ENCODE measurements at regions not wholly inside any gene's neighbourhood (a gene's known extent, or its start where the extent isn't known, plus 50 kb on each side); places are given as distances from the start of the nearest gene placed in this dataset.
"Not testable (repeated sequence)": the region's sequence is repeated elsewhere in the genome, so short reads cannot be mapped to it uniquely, and the experiment has no call there.

- no peaks in the 10 kb centered on the region for H3K36me3 ChIP-seq
- intact Hi-C loops (cut with DNase I; ENCODE audit: low total_unique reads): no loop called here
- H3K4me1 ChIP-seq: no peaks in the 10 kb centered on the region
- TF ChIP-seq, protein P1, sequence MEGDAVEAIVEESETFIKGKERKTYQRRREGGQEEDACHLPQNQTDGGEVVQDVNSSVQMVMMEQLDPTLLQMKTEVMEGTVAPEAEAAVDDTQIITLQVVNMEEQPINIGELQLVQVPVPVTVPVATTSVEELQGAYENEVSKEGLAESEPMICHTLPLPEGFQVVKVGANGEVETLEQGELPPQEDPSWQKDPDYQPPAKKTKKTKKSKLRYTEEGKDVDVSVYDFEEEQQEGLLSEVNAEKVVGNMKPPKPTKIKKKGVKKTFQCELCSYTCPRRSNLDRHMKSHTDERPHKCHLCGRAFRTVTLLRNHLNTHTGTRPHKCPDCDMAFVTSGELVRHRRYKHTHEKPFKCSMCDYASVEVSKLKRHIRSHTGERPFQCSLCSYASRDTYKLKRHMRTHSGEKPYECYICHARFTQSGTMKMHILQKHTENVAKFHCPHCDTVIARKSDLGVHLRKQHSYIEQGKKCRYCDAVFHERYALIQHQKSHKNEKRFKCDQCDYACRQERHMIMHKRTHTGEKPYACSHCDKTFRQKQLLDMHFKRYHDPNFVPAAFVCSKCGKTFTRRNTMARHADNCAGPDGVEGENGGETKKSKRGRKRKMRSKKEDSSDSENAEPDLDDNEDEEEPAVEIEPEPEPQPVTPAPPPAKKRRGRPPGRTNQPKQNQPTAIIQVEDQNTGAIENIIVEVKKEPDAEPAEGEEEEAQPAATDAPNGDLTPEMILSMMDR (IDR thresholded peaks at IDR 0.05): no peak
- no peaks in the 10 kb centered on the region for H3K27me3 ChIP-seq
- no peak overlapping the region for H3K27ac ChIP-seq
- no peak overlapping the region for H3K4me3 ChIP-seq
- no peaks in the 10 kb centered on the region for H3K9me3 ChIP-seq
- DNase-seq: no peak
These were observed 1525.6 kb downstream of the REEP3 start for GRCh38 chr10:65046831-65047230.

DNA sequence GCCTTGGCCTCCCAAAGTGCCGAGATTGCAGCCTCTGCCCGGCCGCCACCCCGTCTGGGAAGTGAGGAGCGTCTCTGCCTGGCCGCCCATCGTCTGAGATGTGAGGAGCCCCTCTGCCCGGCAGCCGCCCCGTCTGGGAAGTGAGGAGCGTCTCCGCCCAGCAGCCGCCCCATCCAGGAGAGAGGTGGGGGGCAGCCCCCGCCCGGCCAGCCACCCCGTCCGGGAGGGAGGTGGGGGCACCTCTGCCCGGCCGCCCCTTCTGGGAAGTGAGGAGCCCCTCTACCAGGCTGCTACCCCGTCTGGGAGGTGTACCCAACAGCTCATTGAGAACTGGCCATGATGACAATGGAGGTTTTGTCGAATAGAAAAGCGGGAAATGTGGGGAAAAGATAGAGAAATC lies 1530.9 kb downstream of the REEP3 start:
- H3K4me3 ChIP-seq; H3K4me1 ChIP-seq; intact Hi-C loops (cut with DNase I; ENCODE audit: low total_unique reads); H3K27ac ChIP-seq; DNase-seq; H3K36me3 ChIP-seq; H3K27me3 ChIP-seq; H3K9me3 ChIP-seq: not testable (repeated sequence)

- DNase-seq; H3K36me3 ChIP-seq; H3K27me3 ChIP-seq; H3K9me3 ChIP-seq; H3K4me1 ChIP-seq; H3K4me3 ChIP-seq; H3K27ac ChIP-seq; intact Hi-C loops (cut with DNase I; ENCODE audit: low total_unique reads): not testable (repeated sequence)
These were observed 1532.2 kb downstream of the REEP3 start for GRCh38 chr10:65053397-65053796.

GRCh38 chr10:65053831-65054351 lies 1532.7 kb downstream of the REEP3 start:
- DNase-seq; H3K27ac ChIP-seq; H3K9me3 ChIP-seq; H3K4me3 ChIP-seq; H3K4me1 ChIP-seq; H3K36me3 ChIP-seq; H3K27me3 ChIP-seq; intact Hi-C loops (cut with DNase I; ENCODE audit: low total_unique reads): not testable (repeated sequence)

DNA sequence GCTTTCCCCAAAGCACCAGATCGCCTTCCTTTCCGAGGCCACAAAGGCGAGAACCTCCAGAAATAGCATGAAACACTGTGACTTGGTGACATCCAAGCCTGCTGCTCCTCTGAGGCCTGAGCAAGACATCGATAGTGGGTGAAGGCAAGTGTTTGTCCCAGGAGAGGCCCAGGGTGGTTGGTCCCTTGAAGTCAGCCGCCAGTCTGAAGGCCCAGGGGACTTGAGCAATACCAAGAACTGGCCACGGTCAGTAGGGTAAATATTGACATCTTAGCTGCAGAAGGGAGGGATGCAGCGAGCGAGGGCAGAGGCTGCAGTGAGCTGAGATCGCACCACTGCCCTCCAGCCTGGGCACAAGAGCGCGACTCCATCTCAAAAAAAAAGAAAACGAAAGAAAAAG lies 1533.5 kb downstream of the REEP3 start:
- H3K9me3 ChIP-seq; H3K36me3 ChIP-seq; intact Hi-C loops (cut with DNase I; ENCODE audit: low total_unique reads); H3K4me3 ChIP-seq; H3K27me3 ChIP-seq; DNase-seq; H3K4me1 ChIP-seq; H3K27ac ChIP-seq: not testable (repeated sequence)

- DNase-seq: no peak
- TF ChIP-seq, protein P1 (IDR thresholded peaks at IDR 0.05): no peak
- Histone ChIP-seq H3K4me3 (no peak overlapping the region), H3K27ac (no peak overlapping the region), H3K4me1 (no peaks in the 10 kb centered on the region), H3K36me3 (no peaks in the 10 kb centered on the region), H3K9me3 (no peaks in the 10 kb centered on the region), H3K27me3 (no peaks in the 10 kb centered on the region)
- intact Hi-C loops (cut with DNase I; ENCODE audit: low total_unique reads): no loop called here
These were observed 1544.1 kb downstream of the REEP3 start for GRCh38 chr10:65065278-65065677.

DNA sequence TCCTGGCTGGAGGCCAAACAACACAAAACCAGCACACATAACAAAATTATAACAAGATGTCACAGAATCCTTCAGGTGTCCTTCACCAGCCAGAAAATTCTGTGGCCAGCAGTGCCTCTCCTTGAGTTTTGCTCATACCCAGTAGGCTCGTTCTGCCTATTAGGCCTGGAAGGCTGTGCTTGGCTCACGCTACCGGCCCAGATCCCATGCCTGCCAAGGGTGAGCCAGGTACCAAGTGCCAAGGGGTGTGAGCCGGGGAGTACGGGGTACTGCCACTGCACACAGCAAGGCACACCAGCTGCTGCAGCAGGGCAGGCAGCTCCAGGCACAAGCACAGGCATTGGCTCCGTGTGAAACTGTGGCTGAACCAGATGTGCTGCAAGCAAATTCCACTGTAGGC lies 1562.0 kb downstream of the REEP3 start:
- DNase-seq: no peak
- peaks cover 0 to 5% (median 0%) of the 10 kb centered on the region in 3 donors for H3K9me3 ChIP-seq

GRCh38 chr10:65090991-65091390 lies 1569.8 kb downstream of the REEP3 start:
- intact Hi-C loops (cut with DNase I; ENCODE audit: low total_unique reads): no loop called here
- no peaks in the 10 kb centered on the region for H3K9me3 ChIP-seq

More for the DNA sequence above, 1562.0 kb downstream of the REEP3 start:
- Histone ChIP-seq H3K4me1 (no peaks in the 10 kb centered on the region), H3K27ac (no peak overlapping the region), H3K27me3 (no peaks in the 10 kb centered on the region), H3K36me3 (no peaks in the 10 kb centered on the region), H3K4me3 (no peak overlapping the region)
- TF ChIP-seq, protein P1 (IDR thresholded peaks at IDR 0.05): no peak
- intact Hi-C loops (cut with DNase I; ENCODE audit: low total_unique reads): no loop called here

More at GRCh38 chr10:65090991-65091390, 1569.8 kb downstream of the REEP3 start:
- Histone ChIP-seq H3K36me3 (no peaks in the 10 kb centered on the region), H3K27me3 (no peaks in the 10 kb centered on the region), H3K27ac (no peak overlapping the region), H3K4me1 (no peaks in the 10 kb centered on the region), H3K4me3 (no peak overlapping the region)
- no peak for DNase-seq
- TF ChIP-seq, protein P1 (IDR thresholded peaks at IDR 0.05): no peak
